GM21717 (cell line): ENCODE measurements at regions not wholly inside any gene's neighbourhood (a gene's known extent, or its start where the extent isn't known, plus 50 kb on each side); places are given as distances from the start of the nearest gene placed in this dataset.
"Not testable (repeated sequence)": the region's sequence is repeated elsewhere in the genome, so short reads cannot be mapped to it uniquely, and the experiment has no call there.

Source experiments
- ATAC-seq: cut with Tn5 transposase; IDR thresholded peaks from one replicate; pipeline ENCODE4 v1.9.1; 2021; ENCODE audit warnings: mild to moderate bottlenecking, moderate library complexity; ENCODE audit not compliant: unreplicated experiment

GRCh38 chr6:167407239-167408064 lies 82.6 kb downstream of the TTLL2 start:
- ATAC-seq, result no peak

DNA sequence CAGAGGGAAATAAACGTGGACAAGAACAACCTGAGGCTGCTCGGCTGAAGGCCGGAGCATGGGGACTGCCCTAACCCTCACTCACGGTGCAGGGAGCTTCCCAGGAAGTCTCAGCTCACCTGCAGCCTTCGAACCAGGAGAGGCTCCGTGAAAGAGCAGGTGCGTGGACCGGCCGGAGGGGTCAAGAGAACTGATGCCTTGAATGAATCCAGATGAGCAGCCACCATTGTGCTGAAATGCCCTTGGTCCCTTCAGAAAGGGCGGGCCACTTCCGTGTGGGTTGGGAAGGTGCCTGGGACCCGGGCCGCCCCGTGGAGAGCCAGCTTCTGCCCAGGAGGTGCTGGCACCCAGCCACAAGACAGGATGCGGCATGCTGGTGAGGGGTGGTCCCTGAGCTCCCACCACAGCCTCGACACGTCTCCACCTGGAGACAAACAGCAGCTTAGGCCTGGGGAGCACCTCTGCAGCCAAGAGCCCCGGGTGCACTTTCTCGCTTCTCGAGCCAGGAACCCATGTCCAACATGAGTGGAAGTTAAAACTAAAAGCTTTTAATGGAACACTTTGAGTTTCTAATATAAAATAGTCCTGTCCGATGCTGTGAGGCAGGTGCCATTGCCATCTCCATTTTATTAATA lies 83.5 kb downstream of the TTLL2 start:
- ATAC-seq, result no peak

DNA sequence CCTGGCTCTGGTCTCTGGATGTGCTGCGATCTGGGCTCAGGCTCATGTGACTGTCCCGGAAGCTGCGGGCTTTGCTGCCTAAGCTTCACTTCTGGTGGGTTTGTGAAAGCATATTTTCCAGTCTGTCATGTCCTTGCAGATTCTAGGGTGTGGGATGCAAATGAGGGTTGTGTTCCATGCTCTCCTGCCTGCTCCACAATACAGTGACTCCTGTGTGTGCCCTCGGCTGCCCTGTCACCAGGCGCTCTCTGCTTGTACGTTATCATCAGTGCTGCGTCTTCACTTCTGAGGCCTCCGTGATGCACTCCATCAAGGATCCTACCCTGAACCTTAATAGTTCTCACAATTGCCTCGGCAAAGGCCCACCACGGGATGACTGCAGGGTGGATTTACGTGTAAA lies 84.2 kb downstream of the TTLL2 start:
- no peak for ATAC-seq

GRCh38 chr6:167409694-167410093 lies 84.8 kb downstream of the TTLL2 start:
- no peak for ATAC-seq

- ATAC-seq, result no peak
These were observed 85.6 kb downstream of the TTLL2 start for GRCh38 chr6:167410462-167410861.

DNA sequence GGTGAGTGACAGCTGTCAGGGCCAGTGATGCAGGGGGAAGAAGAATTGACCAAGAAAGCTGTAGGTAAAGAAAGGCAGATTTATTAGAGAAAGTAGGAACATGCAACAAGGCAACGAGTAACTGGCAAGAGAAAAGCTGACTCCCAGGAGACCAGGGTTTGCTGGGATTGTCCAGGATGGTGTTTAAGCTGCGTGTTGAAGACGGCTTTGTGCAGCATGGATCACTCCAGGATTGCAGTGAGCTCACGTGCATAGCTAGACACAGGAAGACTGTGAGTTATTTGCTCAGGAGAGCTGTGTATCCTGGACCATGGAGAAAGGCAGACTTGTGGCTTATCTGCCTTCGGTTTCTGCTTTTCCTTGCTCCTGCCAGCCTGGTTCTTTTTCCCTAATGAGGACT lies 87.6 kb downstream of the TTLL2 start:
- no peak for ATAC-seq

DNA sequence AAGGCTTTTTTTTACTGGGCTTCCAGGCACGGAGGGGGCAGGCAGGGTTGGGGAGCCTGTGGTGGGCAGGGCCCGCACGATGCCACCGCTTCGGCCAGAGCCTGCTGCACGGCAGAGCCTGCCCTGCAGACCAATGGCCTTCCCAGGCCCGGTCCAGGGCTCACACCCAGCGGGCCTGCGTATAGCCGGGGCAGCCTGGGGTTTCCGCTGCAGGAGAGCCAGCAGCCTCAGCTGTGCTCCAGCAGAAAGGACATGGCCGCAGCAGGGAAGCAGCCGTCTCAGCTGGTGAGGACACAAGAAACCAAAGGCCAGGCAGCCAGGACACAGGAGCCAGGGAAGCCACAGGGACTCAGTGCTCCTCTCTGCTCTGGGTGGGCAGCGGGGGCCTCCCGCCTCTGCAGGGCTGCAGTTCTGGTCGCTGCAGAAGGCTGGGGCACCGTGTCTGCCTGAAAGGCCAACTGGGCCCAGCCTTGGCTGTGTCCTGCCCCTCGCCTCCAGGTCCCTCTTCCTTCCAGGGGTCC lies 90.6 kb downstream of the TTLL2 start:
- no peak for ATAC-seq

- ATAC-seq, result no peak
These were observed 92.0 kb downstream of the TTLL2 start for GRCh38 chr6:167416676-167417430.

DNA sequence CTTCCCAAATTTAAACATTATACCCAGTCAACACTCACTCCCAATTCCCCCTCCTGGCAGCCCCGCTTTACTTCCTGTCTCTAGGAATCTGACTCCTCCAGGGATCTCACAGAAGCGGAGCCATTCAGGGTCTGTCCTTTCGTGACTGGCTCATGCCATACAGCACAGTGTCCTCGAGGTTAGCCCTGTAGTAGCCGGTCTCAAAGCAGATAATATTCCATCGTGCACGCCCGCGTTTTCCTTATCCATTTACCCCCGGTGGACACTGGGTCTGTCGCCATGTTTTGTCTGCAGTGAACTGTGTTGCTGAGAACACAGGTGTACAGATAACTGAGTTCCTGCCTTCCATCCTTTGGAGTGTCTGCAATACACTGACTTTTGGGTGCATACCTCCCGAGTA lies 95.3 kb downstream of the TTLL2 start:
- ATAC-seq, result no peak

GRCh38 chr6:167420858-167421766 lies 96.2 kb downstream of the TTLL2 start:
- ATAC-seq, result no peak

GRCh38 chr6:167421944-167422343 lies 97.1 kb downstream of the TTLL2 start:
- not testable (repeated sequence) for ATAC-seq

- ATAC-seq, result no peak
These were observed 98.0 kb downstream of the TTLL2 start for GRCh38 chr6:167422934-167423333.

DNA sequence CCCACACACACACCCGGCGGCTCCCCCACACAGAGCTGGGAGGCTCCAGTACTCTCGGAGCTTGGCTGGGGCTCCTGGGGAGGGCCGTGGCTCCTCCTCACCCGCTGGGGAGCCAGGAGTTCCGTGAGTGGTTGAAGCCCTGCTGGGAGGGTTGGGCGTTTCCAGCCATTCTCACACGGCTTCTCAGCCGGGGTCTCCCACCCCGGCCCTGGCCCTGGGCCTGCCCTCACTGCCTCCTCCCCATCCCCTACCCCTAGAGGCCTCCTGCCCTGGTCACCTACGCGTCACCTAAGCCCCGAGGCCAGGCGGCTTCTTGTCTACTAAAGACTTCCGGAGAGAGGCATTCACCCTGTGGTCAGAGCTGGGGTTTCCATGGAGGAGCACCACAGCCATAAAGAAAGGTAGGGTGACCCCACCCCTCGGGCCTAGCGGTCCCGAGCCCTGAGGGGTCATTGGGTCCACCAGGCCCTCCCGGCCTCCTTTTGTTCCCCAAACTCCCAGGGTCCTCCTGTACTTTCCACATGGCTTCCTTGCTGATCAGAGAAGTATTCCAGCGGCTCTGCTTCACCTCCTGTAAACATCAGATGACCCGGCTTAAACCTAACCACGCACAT lies 99.3 kb downstream of the TTLL2 start:
- ATAC-seq, result no peak

DNA sequence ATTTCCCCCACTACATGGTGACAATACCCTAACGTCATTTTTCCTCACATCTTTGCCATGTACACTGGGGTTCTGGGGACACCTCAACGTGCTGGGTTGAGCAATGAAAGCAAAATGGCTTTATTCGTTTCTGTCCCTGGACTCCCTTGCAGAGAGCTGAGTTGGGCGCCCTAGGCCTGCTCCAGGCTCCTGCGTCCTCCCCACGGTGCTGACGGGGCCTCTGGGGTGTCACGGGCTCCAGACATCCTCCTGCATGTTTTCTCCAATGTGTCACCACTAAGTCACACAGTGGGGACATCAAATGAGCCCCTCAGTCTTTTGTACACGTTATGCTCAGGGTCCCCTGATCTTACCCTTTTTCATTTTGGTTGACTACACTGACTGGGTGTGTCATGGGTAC lies 99.8 kb downstream of the TTLL2 start:
- ATAC-seq, result no peak

DNA sequence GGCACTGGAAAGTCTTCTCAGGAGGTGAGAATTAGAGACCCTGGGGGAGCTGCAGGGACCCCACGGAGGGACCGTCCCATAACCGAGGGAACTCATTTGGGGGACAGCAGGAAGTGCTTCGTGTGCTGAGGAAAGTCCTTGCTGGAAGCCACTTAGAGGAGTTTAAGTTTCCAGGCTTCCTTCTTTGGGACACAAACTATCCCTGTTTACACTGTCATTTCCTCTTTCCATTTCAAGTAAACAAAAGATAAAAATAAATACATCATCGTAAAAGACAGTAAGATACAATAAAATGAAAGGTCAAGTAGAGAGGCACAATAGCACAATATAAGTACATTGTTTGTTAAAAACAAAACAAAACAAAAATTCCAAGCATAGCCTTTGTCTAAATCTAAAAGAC lies 101.2 kb downstream of the TTLL2 start:
- ATAC-seq, result no peak

DNA sequence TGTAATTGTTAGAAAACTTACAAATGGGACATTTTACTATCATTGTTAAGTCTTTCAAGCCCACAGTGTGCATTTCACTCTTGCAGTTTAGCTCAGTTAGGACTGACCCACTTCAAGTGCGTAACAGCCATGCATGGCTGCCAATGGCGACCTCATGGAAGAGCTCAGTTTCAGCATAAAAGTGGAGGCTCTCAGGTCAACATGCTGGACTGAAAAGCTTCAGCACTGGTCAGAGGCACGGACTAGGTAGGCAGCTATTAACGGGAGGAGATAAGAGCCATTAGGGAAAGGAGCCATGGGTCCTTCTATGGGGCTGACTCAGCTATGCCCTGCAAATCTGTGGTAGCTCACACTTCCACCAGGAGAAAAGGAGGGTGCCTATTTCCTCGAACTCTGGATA lies 101.8 kb downstream of the TTLL2 start:
- no peak for ATAC-seq

- ATAC-seq, result no peak
These were observed 103.9 kb downstream of the TTLL2 start for GRCh38 chr6:167428664-167429333.

DNA sequence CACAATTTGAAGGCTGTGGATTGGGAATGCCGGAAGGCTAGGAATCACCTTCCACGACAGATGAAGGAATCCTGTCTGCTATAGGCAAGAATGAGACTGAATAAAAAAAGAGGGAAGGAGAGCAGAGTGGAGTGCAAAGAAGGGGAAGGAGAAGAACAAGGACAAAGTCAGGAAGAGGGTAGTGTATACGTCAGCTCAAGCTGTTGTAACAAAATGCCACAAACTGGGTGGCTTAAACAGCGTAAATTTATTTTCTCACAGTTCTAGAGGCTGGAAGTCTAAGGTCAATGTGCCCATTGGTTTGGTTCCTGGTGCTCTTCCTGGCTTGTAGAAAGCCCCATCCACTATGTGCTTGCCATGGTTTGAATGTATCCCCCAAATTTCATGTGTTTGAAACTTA lies 104.5 kb downstream of the TTLL2 start:
- ATAC-seq, result no peak

GRCh38 chr6:167435209-167435728 lies 110.4 kb downstream of the TTLL2 start:
- no peak for ATAC-seq
